ENCODE measurements at regions not wholly inside any gene's neighbourhood (a gene's known extent, or its start where the extent isn't known, plus 50 kb on each side); places are given as distances from the start of the nearest gene placed in this dataset.
A peak's percentile ranks its signal among the peaks of the same experiment; 100 is the strongest.

GRCh38 chr9:7394002-7394774, 405.4 kb downstream of the DMAC1 start:
- DNase-seq (ENCODE audit: low spot score), result no peak

DNA sequence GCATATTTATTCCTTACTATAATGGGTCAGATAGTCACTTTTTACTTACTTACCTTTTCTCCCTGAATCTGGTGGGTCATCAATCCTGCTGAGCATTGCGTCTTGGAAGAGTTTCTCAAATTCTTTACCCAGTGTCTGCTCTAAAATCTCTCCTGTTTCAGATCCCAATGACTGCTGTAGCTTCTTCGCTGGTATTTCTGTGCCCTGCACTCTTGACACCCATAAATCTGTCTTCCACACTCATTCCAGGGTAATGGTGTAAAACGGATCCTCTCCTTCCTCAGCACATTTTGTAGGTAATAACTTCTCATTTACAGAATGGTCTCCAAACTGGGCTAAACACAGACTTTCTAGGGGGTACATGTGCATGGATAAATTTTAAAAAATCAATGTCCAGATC, 407.4 kb downstream of the DMAC1 start:
- no peak for DNase-seq (ENCODE audit: low spot score)

DNA sequence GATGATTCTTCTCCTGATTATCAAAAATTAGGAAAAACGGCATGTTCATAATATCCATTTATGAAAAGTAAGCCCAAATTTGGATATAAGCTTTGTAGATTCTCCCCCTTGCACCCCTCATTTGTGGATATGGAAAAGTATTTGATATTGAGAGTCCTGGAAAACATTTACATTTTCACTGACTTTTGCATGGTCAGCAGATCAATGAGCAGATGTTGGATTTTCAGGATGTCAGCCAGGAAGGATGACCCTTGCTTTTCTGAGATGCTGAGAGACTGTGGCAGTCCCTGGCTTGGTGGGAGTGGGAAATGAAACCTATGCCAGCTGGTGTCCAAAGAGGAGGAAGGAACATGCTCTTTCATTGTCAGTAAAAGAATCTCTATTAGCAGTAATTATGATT, 410.8 kb downstream of the DMAC1 start:
- DNase-seq (ENCODE audit: low spot score), result no peak

GRCh38 chr9:7387840-7388239, 411.7 kb downstream of the DMAC1 start:
- no peak for DNase-seq (ENCODE audit: low spot score)

GRCh38 chr9:7382304-7382703, 417.3 kb downstream of the DMAC1 start:
- no peak for DNase-seq (ENCODE audit: low spot score)

DNA sequence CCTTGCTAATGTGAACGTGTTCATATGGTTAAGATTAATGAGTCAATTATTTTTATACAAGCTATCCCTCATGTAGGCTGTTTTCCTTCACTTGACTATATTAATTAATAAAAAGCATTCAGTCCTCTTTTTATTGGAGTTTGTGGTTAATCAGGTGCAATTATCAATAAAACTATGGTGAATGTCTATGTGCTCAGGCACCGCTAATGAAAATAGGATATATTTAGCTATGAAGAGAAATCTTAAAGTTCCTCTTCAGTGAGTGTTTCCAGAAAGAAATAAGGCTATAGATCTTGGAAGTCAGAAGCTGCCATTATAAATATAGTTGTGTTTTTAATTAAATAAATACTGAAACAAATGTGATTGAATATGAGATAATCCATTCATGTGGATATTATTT, 422.1 kb downstream of the DMAC1 start:
- DNase-seq (ENCODE audit: low spot score), result no peak

DNA sequence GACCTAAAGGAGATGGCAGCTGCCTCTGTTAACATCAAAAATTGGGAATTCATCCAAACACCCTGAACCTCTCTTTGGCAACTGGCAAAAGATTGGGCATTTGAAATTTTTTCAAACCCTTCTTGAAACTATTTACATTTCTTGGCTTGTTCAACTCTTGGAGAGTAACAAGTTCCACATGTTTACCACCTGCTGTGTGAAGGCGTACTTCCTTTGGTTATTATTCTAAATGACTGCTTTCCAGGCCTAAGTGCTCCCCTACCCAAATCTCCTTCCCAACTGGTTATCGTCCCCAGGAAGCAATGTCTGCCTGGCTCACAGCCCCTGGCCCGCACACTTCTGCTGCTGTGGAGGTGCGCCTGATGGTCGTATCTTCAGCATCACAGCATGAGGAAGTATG, 422.7 kb downstream of the DMAC1 start:
- no peak for DNase-seq (ENCODE audit: low spot score)

GRCh38 chr9:7376213-7376612, 423.4 kb downstream of the DMAC1 start:
- DNase-seq (ENCODE audit: low spot score), result no peak

DNA sequence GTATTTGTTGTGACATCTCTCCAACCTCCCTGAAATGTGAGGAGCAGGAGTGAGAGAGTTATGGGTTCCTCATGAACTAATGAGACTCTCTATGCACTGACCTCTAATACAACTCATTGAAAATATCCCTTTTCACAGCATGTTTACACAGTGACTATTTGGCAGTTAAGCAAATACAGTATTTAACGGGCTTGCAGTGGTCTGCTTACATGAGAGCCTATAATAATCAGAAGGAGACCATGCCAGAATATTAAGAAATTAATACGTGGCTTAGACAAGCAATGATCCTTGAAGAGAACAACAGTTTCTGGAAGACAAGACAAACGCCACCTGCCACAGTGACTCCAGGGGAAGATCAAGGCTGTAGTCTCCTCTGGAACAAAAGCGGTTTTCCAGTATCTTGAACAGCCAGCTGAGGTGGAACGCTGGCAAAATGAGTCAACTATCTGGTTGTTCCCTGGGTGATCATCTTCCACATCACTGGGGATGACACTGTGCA, 424.5 kb downstream of the DMAC1 start:
- no peak for DNase-seq (ENCODE audit: low spot score)

- DNase-seq (ENCODE audit: low spot score), result no peak
Observed at GRCh38 chr9:7370988-7371387, 428.6 kb downstream of the DMAC1 start.

DNA sequence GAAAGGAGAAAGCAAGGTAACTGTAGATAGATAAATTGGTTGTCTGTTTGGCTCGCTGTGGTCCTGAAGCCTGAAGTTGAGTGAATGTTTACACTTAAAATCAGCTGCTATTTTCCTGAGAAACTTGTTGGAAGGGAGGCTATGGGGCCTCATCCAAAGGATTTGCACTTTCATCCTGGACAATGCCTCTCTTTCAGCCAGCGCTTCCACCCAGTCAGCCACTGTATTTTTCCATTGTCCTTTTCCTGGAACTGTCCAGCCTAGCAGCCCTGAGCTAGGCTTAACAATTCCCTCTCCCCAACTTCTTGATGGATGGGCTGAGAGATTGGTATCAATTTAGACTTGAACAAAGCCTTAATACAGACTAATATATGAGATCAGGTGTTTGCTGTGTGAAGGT, 429.2 kb downstream of the DMAC1 start:
- DNase-seq (ENCODE audit: low spot score), result no peak

DNA sequence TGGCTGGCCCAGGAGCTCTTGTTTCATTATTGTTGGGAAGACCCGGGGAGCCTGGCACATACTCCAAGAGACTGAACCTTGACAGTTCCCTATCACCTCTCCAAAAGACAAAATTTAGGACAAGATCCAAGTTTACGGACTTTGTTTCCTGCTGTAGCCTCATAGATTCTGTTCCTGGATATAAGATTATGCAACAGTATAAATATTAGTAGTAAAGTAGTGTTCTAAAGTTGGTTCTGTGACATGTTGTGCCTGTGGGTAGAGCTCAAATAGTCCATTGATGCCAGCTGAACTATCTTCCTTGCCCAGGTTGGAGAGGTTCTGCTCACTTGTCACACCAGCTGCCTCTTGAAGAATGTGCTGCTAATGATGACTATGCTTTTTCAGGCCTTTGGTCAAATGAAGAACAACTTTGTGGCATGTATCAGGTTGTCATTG, 430.2 kb downstream of the DMAC1 start:
- no peak for DNase-seq (ENCODE audit: low spot score)

DNA sequence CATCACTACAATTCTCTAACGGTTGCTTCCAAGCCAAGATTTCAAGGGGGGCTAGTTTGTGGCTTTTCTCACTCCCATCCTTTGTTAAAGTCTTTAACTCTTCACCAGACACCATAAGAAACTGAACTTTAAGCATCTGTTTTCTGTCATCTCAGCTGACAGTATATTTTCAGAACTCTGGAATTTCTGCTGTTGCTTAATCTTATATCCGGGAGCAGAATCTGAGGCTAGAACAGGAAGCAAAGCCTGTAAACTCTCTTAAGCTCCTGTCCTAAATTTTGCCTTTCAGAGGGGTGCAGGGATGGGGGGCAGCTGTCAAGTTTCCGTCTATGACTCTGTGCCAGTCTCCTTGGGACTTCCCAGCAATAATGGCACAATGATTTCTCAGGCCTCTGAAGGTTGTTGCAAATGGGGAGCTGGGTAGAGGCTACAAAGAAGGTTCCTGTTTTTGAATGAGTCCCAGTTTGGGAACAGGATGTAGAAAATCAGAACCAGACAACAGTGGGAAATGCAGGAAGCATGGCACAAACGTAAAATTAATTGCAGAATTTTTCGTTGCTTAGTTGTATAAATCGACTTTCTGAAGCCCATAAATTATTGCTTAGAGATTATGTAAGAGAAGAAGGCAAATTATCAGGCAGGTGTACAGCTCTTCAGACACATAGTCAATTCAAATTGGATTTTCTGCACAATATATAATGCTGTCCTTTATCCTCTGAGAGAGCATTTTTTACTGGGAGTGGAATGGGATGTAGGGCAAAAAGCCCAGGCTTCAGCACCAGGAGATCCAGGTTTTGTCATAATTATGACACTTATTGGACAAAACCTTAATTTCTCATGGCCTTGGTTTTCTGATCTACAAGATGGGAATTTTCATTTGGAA, 430.9 kb downstream of the DMAC1 start:
- DNase-seq (ENCODE audit: low spot score), result peak; percentile 59

DNA sequence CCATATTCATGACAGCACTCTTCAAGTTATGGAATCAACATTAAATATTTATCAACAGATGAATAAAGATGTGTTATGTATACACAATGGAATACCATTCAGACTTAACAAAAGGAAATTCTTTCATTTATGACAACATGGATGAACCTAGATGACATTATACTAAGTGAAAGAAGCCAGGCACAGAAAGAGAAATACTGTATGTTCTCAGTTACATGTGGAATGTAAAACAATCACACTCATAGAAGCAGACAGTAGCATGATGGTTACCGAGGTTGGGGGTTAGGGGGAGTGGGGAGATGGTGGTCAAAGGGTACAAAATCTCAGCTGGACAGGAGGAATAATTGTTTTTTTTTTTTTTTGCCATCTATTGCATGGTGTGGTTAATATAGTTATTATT, 431.9 kb downstream of the DMAC1 start:
- no peak for DNase-seq (ENCODE audit: low spot score)

- DNase-seq (ENCODE audit: low spot score), result peak; percentile 21
Observed at GRCh38 chr9:7366121-7366520, 433.5 kb downstream of the DMAC1 start.

DNA sequence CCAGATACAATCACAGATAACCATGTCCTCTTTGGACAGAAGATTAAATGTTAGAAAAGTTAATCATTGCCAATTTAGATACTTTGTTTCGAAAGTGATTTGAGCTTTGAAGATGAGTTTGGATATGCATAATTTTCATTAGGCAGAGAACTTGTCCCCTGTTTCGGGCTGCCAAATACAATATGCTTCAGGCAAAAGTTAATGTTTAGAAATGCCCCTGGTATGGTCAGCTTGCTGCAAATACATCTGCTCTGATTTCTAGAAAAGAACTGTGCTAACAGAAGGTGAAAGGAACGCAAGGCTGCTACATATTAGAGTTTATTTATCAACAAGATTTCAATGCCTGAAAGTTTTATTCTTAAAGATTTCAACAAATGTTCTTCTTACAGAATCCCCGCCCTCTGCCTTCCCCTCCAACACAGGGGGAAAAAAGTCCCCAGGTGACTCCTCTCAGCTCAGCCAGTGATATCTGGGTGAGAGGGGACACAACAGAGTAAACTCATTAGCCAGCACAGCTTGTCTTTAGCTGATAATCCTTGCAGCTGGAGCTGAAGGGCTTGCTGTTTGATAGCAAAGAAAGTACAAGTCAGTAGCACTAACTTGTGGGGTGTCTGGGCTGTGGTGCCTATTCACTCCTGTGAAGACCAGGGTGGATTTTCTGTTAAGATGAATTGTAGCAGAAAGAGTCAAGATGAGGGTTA, 435.7 kb downstream of the DMAC1 start:
- no peak for DNase-seq (ENCODE audit: low spot score)

- no peak for DNase-seq (ENCODE audit: low spot score)
Observed at GRCh38 chr9:7360513-7360912, 439.1 kb downstream of the DMAC1 start.

DNA sequence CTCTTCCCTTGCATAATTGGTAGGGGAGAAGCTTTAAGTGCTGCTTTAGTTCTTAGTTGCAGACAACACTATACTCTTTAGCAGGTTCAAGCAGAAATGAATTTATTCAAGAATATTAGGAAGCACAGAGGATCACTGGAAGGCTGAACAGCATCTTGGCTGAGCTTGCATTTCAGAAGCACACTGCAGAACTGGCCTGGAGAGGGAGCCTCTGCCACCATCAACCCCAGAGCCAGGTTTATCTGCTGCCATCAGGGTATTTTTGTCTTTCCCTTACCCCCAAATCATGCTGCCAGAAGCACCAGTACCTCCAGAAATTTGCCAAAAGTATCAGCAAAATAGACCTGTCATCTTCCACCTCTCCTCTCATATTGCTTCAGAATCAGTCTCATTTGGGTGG, 440.7 kb downstream of the DMAC1 start:
- no peak for DNase-seq (ENCODE audit: low spot score)

- DNase-seq (ENCODE audit: low spot score), result no peak
Observed at GRCh38 chr9:7354704-7355103, 444.9 kb downstream of the DMAC1 start.

DNA sequence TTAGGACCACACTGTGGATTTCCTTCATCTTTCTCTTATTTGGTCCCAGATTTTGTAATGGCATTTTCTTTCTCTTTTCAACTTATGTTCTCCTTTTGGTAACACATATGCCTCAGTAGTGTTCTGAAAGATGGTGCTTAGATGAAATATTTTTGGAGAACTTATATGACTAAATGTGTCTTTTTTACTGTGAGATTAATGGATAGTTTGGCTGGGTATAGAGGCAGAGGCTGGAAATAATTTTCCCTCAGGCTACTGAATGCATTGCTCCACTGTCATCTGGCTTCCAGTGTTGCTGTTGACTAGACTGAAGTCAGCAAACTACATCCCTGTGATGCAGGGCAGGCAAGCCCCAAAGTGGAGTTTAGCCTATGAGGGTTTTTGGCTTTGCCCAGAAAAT, 450.9 kb downstream of the DMAC1 start:
- DNase-seq (ENCODE audit: low spot score), result no peak

DNA sequence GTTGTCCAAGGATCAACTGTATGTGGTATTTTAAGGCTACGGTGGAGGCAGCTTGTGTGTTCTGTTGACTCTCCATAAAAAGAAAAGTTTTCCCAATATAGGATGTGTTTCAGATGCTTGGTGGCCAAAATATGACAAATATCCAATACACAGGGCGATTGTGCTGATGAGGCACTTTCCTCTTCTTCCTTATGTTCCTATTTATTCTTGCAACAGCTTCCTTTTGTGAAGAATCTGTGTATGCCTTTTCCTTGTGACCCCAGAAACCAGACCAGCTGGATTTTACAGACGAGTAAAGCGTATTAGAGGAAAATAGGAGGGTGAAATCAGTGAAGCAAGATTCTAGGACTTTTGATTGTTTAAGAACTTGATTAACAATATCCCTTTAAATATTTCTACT, 452.0 kb downstream of the DMAC1 start:
- DNase-seq (ENCODE audit: low spot score), result no peak

GRCh38 chr9:7346144-7346543, 453.4 kb downstream of the DMAC1 start:
- DNase-seq (ENCODE audit: low spot score), result no peak

GRCh38 chr9:7342736-7343135, 456.8 kb downstream of the DMAC1 start:
- DNase-seq (ENCODE audit: low spot score), result no peak
